Body of pancreas (tissue), 4 donors: ENCODE measurements at regions not wholly inside any gene's neighbourhood (a gene's known extent, or its start where the extent isn't known, plus 50 kb on each side); places are given as distances from the start of the nearest gene placed in this dataset.

Experiments
- POLR2A ChIP-seq, 3 donors: fragments of 450-650 bp; IDR thresholded peaks; one replicate each; pipeline ENCODE4 v1.6.1; 2016; ENCODE audit warnings: antibody characterized with exemption in 3 of 3, mild to moderate bottlenecking in 2 of 3
- TF ChIP-seq, protein P1 (sequence below), 7 experiments: fragments of 450-650 bp in 4 of 7; fragments of 200-600 bp in 3 of 7; sonication (generic) in 3 of 7; IDR thresholded peaks; one replicate each; pipeline ENCODE4 v1.5.1; 2016 to 2019; ENCODE audit warnings: antibody characterized with exemption in 7 of 7

DNA sequence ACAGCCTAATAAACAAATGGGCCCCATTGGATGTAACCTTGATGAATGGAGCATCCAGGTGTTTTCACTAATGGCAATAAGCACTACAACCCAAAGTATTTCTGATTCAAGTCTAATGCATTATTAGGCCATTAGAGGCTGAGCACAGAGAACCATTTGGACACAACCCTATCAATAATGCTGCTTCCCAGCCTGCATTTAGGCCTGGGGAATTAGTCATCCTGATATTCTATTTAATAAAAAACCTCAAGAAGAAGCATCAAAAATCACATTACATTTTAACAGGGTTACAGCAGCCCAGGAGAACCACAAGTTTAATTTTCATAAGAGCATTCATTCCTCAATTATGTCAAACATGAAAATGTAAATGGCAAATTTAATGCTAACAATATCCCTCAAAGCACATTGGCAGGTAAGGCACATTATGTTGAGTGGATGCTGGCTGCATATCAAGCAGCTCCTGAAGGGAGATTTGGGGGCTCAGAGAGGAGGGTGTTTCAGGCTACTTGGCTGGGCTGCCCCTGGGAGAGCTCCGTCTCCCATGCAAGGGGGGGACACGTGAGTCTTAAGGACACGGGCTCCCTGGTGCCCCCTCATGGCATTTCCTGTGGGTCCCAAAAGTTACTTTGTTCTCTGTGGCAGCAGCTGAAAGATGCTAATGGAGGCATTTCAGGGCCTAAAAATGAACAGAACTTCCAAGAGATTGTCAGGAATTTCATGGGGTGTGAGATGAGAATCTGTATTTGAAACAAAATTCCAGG lies 143.4 kb downstream of the HERPUD2 start:
- TF ChIP-seq, protein P1, sequence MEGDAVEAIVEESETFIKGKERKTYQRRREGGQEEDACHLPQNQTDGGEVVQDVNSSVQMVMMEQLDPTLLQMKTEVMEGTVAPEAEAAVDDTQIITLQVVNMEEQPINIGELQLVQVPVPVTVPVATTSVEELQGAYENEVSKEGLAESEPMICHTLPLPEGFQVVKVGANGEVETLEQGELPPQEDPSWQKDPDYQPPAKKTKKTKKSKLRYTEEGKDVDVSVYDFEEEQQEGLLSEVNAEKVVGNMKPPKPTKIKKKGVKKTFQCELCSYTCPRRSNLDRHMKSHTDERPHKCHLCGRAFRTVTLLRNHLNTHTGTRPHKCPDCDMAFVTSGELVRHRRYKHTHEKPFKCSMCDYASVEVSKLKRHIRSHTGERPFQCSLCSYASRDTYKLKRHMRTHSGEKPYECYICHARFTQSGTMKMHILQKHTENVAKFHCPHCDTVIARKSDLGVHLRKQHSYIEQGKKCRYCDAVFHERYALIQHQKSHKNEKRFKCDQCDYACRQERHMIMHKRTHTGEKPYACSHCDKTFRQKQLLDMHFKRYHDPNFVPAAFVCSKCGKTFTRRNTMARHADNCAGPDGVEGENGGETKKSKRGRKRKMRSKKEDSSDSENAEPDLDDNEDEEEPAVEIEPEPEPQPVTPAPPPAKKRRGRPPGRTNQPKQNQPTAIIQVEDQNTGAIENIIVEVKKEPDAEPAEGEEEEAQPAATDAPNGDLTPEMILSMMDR (IDR thresholded peaks at IDR 0.05) = no peak
- TF ChIP-seq POLR2A (IDR thresholded peaks at IDR 0.05) = no peak
